Uterus (tissue), 2 donors: ENCODE measurements at regions not wholly inside any gene's neighbourhood (a gene's known extent, or its start where the extent isn't known, plus 50 kb on each side); places are given as distances from the start of the nearest gene placed in this dataset.

Experiments used
- POLR2A ChIP-seq, 2 donors: fragments of 450-650 bp; IDR thresholded peaks; one replicate each; pipeline ENCODE4 v1.6.1; 2016; ENCODE audit warnings: antibody characterized with exemption in 2 of 2, mild to moderate bottlenecking in 1 of 2, moderate library complexity in 1 of 2
- TF ChIP-seq, protein P1 (sequence below), 4 experiments: fragments of 200-600 bp in 2 of 4; fragments of 450-650 bp in 2 of 4; sonication (generic) in 2 of 4; IDR thresholded peaks; one replicate each; pipeline ENCODE4 v1.5.1; 2016 to 2019; ENCODE audit warnings: antibody characterized with exemption in 4 of 4, mild to moderate bottlenecking in 2 of 4, moderate library complexity in 1 of 4

DNA sequence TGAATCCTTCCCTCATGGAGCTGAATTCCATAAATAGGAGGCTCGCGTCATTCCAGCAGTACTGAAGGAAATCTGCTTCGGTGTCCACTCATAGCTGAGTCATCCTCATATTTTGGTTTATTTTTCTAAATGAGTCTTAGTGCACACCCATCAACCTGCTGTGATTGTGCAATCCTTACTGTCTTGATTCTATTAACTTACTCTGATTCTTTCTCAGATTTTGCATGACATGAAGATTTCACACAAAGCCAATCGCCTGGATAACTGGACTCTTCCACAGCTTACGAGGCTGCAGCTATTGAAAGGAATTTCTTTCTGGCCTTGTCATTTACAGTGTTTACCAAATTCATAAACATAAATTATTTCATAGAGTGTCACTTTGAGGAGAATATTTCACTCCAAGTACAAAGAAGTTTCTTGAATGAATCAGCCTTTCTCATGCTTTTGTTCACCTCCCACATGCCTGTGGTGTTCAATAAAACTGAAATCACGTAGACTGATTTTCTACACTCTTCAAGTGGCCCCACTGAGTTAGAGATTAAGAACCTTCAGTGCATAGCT lies 207.6 kb upstream of the SLITRK2 start:
- TF ChIP-seq, protein P1, sequence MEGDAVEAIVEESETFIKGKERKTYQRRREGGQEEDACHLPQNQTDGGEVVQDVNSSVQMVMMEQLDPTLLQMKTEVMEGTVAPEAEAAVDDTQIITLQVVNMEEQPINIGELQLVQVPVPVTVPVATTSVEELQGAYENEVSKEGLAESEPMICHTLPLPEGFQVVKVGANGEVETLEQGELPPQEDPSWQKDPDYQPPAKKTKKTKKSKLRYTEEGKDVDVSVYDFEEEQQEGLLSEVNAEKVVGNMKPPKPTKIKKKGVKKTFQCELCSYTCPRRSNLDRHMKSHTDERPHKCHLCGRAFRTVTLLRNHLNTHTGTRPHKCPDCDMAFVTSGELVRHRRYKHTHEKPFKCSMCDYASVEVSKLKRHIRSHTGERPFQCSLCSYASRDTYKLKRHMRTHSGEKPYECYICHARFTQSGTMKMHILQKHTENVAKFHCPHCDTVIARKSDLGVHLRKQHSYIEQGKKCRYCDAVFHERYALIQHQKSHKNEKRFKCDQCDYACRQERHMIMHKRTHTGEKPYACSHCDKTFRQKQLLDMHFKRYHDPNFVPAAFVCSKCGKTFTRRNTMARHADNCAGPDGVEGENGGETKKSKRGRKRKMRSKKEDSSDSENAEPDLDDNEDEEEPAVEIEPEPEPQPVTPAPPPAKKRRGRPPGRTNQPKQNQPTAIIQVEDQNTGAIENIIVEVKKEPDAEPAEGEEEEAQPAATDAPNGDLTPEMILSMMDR (IDR thresholded peaks at IDR 0.05), result no peak
- no peak for TF ChIP-seq POLR2A (IDR thresholded peaks at IDR 0.05)
